ENCODE measurements at regions not wholly inside any gene's neighbourhood (a gene's known extent, or its start where the extent isn't known, plus 50 kb on each side); places are given as distances from the start of the nearest gene placed in this dataset.

- Mint-ChIP-seq H3K36me3 (no peaks in the 10 kb centered on the region), H3K9me3 (peaks cover 10% of the 10 kb centered on the region), H3K27me3 (ENCODE audit: low read depth) (peaks cover 3% of the 10 kb centered on the region; the same call in 1 of the 2 replicates), H3K4me1 (peaks cover 13% of the 10 kb centered on the region), H3K4me3 (no peak overlapping the region), H3K27ac (no peak overlapping the region)
- POLR2A ChIA-PET = no interaction called here
- no peak for TF ChIP-seq MLX (CRISPR knock-in tag; IDR thresholded peaks at IDR 0.05)
- TF ChIP-seq EMX1 (CRISPR knock-in tag; IDR thresholded peaks at IDR 0.05) = no peak
- TF ChIP-seq MYBL2 (CRISPR knock-in tag; IDR thresholded peaks at IDR 0.05) = no peak
- no peak for TF ChIP-seq MAX (CRISPR knock-in tag; IDR thresholded peaks at IDR 0.05)
- TF ChIP-seq, protein P1, sequence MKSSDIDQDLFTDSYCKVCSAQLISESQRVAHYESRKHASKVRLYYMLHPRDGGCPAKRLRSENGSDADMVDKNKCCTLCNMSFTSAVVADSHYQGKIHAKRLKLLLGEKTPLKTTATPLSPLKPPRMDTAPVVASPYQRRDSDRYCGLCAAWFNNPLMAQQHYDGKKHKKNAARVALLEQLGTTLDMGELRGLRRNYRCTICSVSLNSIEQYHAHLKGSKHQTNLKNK (CRISPR knock-in tag; IDR thresholded peaks at IDR 0.05) = no peak
- no peak for TF ChIP-seq FOXK1 (CRISPR knock-in tag; IDR thresholded peaks at IDR 0.05)
- TF ChIP-seq JUN (CRISPR knock-in tag; IDR thresholded peaks at IDR 0.05) = no peak
- DNase-seq (ENCODE audit: low spot score) (no peak), ATAC-seq (peak; percentile 78)
- CTCF ChIA-PET = no interaction called here
These were observed 364.3 kb upstream of the HS3ST5 start for GRCh38 chr6:114707081-114707620.

GRCh38 chr6:114690625-114691024, 347.8 kb upstream of the HS3ST5 start:
- Mint-ChIP-seq H3K27me3 (ENCODE audit: low read depth) (no peaks in the 10 kb centered on the region), H3K9me3 (peaks cover 26% of the 10 kb centered on the region), H3K36me3 (peaks cover 15% of the 10 kb centered on the region), H3K27ac (no peak overlapping the region), H3K4me3 (no peak overlapping the region), H3K4me1 (peaks cover 13% of the 10 kb centered on the region)
- ChIA-PET CTCF (interaction anchor here (0.6 to 0.9 kb wide), 2 partner anchors 14 to 201 kb away, joined by 3 read pairs; no protein-coding TSS in a partner anchor), POLR2A (no interaction called here)
- TF ChIP-seq, protein P2, sequence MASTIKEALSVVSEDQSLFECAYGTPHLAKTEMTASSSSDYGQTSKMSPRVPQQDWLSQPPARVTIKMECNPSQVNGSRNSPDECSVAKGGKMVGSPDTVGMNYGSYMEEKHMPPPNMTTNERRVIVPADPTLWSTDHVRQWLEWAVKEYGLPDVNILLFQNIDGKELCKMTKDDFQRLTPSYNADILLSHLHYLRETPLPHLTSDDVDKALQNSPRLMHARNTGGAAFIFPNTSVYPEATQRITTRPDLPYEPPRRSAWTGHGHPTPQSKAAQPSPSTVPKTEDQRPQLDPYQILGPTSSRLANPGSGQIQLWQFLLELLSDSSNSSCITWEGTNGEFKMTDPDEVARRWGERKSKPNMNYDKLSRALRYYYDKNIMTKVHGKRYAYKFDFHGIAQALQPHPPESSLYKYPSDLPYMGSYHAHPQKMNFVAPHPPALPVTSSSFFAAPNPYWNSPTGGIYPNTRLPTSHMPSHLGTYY (CRISPR knock-in tag; IDR thresholded peaks at IDR 0.05) = no peak
- TF ChIP-seq ZNF317 (CRISPR knock-in tag; IDR thresholded peaks at IDR 0.05; ENCODE audit: borderline replicate concordance, low read depth) (no peak), JUN (CRISPR knock-in tag; IDR thresholded peaks at IDR 0.05) (no peak), SMAD3 (CRISPR knock-in tag; IDR thresholded peaks at IDR 0.05; ENCODE audit: borderline replicate concordance) (no peak), RELA (CRISPR knock-in tag; IDR thresholded peaks at IDR 0.05; ENCODE audit: borderline replicate concordance) (no peak), ZNF263 (CRISPR knock-in tag; IDR thresholded peaks at IDR 0.05; ENCODE audit: low read depth) (no peak), SP1 (CRISPR knock-in tag; conservative IDR thresholded peaks at IDR 0.05) (no peak), IRF2 (CRISPR knock-in tag; IDR thresholded peaks at IDR 0.05; ENCODE audit: borderline replicate concordance, low read depth) (no peak), FOXP1 (CRISPR knock-in tag; IDR thresholded peaks at IDR 0.05; ENCODE audit: borderline replicate concordance) (no peak), ZNF416 (CRISPR knock-in tag; IDR thresholded peaks at IDR 0.05) (no peak), PRRX2 (CRISPR knock-in tag; IDR thresholded peaks at IDR 0.05) (no peak), NFYB (CRISPR knock-in tag; conservative IDR thresholded peaks at IDR 0.05; ENCODE audit: low read depth) (no peak), NFE2L1 (CRISPR knock-in tag; IDR thresholded peaks at IDR 0.05) (no peak), NFATC4 (CRISPR knock-in tag; IDR thresholded peaks at IDR 0.05) (no peak), HMGA2 (CRISPR knock-in tag; IDR thresholded peaks at IDR 0.05) (no peak)
- TF ChIP-seq, protein P3, sequence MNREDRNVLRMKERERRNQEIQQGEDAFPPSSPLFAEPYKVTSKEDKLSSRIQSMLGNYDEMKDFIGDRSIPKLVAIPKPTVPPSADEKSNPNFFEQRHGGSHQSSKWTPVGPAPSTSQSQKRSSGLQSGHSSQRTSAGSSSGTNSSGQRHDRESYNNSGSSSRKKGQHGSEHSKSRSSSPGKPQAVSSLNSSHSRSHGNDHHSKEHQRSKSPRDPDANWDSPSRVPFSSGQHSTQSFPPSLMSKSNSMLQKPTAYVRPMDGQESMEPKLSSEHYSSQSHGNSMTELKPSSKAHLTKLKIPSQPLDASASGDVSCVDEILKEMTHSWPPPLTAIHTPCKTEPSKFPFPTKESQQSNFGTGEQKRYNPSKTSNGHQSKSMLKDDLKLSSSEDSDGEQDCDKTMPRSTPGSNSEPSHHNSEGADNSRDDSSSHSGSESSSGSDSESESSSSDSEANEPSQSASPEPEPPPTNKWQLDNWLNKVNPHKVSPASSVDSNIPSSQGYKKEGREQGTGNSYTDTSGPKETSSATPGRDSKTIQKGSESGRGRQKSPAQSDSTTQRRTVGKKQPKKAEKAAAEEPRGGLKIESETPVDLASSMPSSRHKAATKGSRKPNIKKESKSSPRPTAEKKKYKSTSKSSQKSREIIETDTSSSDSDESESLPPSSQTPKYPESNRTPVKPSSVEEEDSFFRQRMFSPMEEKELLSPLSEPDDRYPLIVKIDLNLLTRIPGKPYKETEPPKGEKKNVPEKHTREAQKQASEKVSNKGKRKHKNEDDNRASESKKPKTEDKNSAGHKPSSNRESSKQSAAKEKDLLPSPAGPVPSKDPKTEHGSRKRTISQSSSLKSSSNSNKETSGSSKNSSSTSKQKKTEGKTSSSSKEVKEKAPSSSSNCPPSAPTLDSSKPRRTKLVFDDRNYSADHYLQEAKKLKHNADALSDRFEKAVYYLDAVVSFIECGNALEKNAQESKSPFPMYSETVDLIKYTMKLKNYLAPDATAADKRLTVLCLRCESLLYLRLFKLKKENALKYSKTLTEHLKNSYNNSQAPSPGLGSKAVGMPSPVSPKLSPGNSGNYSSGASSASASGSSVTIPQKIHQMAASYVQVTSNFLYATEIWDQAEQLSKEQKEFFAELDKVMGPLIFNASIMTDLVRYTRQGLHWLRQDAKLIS (CRISPR knock-in tag; IDR thresholded peaks at IDR 0.05; ENCODE audit: borderline replicate concordance) = no peak
- TF ChIP-seq, protein P4, sequence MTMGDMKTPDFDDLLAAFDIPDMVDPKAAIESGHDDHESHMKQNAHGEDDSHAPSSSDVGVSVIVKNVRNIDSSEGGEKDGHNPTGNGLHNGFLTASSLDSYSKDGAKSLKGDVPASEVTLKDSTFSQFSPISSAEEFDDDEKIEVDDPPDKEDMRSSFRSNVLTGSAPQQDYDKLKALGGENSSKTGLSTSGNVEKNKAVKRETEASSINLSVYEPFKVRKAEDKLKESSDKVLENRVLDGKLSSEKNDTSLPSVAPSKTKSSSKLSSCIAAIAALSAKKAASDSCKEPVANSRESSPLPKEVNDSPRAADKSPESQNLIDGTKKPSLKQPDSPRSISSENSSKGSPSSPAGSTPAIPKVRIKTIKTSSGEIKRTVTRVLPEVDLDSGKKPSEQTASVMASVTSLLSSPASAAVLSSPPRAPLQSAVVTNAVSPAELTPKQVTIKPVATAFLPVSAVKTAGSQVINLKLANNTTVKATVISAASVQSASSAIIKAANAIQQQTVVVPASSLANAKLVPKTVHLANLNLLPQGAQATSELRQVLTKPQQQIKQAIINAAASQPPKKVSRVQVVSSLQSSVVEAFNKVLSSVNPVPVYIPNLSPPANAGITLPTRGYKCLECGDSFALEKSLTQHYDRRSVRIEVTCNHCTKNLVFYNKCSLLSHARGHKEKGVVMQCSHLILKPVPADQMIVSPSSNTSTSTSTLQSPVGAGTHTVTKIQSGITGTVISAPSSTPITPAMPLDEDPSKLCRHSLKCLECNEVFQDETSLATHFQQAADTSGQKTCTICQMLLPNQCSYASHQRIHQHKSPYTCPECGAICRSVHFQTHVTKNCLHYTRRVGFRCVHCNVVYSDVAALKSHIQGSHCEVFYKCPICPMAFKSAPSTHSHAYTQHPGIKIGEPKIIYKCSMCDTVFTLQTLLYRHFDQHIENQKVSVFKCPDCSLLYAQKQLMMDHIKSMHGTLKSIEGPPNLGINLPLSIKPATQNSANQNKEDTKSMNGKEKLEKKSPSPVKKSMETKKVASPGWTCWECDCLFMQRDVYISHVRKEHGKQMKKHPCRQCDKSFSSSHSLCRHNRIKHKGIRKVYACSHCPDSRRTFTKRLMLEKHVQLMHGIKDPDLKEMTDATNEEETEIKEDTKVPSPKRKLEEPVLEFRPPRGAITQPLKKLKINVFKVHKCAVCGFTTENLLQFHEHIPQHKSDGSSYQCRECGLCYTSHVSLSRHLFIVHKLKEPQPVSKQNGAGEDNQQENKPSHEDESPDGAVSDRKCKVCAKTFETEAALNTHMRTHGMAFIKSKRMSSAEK (CRISPR knock-in tag; IDR thresholded peaks at IDR 0.05; ENCODE audit: borderline replicate concordance) = no peak
- ATAC-seq = peak; percentile 48; the same call in 1 of the 2 replicates
- DNase-seq (ENCODE audit: low spot score) = peak; percentile 17
